HEK293 (cell line): ENCODE measurements at regions not wholly inside any gene's neighbourhood (a gene's known extent, or its start where the extent isn't known, plus 50 kb on each side); places are given as distances from the start of the nearest gene placed in this dataset.

ENCODE experiments used
- CTCF ChIA-PET: fragments of 350-600 bp; formaldehyde crosslinking; extraction: SDS; loops from one replicate; lab custom pipeline; 2021; ENCODE audit warnings: antibody characterized with exemption; lab: Yijun Ruan, JAX
- POLR2A ChIA-PET: fragments of 300-600 bp; formaldehyde crosslinking; extraction: SDS; loops from one replicate; lab custom pipeline; 2020; ENCODE audit warnings: antibody characterized with exemption, inconsistent platforms; lab: Yijun Ruan, JAX
- H3K27ac ChIP-seq: fragments of 200-500 bp; sonication (Bioruptor generic); 2 replicates; pipeline ENCODE4 v1.5.1; 2014; ENCODE audit warnings: low read depth, low read length, control low read depth, inconsistent platforms; ENCODE audit errors: extremely low read depth
- H3K36me3 ChIP-seq, 2 experiments: fragments of 200-500 bp in 1 of 2; sonication (Bioruptor generic) in 1 of 2; 1 replicate in 1 of 2; 2 replicates in 1 of 2; pipeline ENCODE4 v1.5.1; 2014 to 2017; ENCODE audit warnings: inconsistent platforms in 2 of 2, low read length in 2 of 2; ENCODE audit not compliant: control insufficient read depth in 2 of 2, insufficient read depth in 1 of 2
- H3K4me1 ChIP-seq: fragments of 200-500 bp; sonication (Bioruptor generic); 2 replicates; pipeline ENCODE4 v1.5.1; 2014; ENCODE audit warnings: mild to moderate bottlenecking, low read length, inconsistent platforms; ENCODE audit not compliant: control insufficient read depth, insufficient read depth
- H3K4me3 ChIP-seq: 2 replicates; pipeline ENCODE4 v1.5.1; 2011; ENCODE audit warnings: low read depth, mild to moderate bottlenecking, control low read depth, low read length, moderate library complexity
- H3K9me3 ChIP-seq: fragments of 200-500 bp; sonication (Bioruptor generic); 2 replicates; pipeline ENCODE4 v1.5.1; 2014; ENCODE audit warnings: low read depth, low read length, inconsistent platforms; ENCODE audit not compliant: control insufficient read depth, insufficient read depth
- FEZF1 ChIP-seq: fragments of 450-650 bp; formaldehyde crosslinking; IDR thresholded peaks from 2 replicates; pipeline ENCODE4 v1.5.1; 2016; ENCODE audit warnings: missing biosample characterization, missing genetic modification characterization
- KLF7 ChIP-seq: fragments of 450-650 bp; formaldehyde crosslinking; IDR thresholded peaks from 2 replicates; pipeline ENCODE4 v1.5.1; 2016; ENCODE audit warnings: missing biosample characterization, missing genetic modification characterization, borderline replicate concordance
- OSR2 ChIP-seq: fragments of 450-650 bp; formaldehyde crosslinking; IDR thresholded peaks from 2 replicates; pipeline ENCODE4 v1.5.1; 2016; ENCODE audit warnings: missing biosample characterization, missing genetic modification characterization
- RBAK ChIP-seq: fragments of 450-650 bp; formaldehyde crosslinking; IDR thresholded peaks from 2 replicates; pipeline ENCODE4 v1.5.1; 2016; ENCODE audit warnings: missing biosample characterization, missing genetic modification characterization
- SCRT1 ChIP-seq: fragments of 450-650 bp; formaldehyde crosslinking; IDR thresholded peaks from 2 replicates; pipeline ENCODE4 v1.5.1; 2016; ENCODE audit warnings: missing biosample characterization, missing genetic modification characterization, borderline replicate concordance
- SP3 ChIP-seq: fragments of 450-650 bp; formaldehyde crosslinking; IDR thresholded peaks from 2 replicates; pipeline ENCODE4 v1.5.1; 2016; ENCODE audit warnings: missing biosample characterization, missing genetic modification characterization
- TCF7L2 ChIP-seq: IDR thresholded peaks from 2 replicates; pipeline ENCODE4 v1.6.1; 2011; ENCODE audit warnings: low read depth, mild to moderate bottlenecking, inconsistent platforms, low read length, moderate library complexity, borderline replicate concordance
- ZBTB8A ChIP-seq: fragments of 450-650 bp; formaldehyde crosslinking; IDR thresholded peaks from 2 replicates; pipeline ENCODE4 v1.5.1; 2016; ENCODE audit warnings: missing biosample characterization, missing genetic modification characterization
- ZNF121 ChIP-seq: fragments of 450-650 bp; formaldehyde crosslinking; IDR thresholded peaks from 2 replicates; pipeline ENCODE4 v1.5.1; 2016; ENCODE audit warnings: missing biosample characterization, missing genetic modification characterization
- ZNF175 ChIP-seq: fragments of 450-650 bp; formaldehyde crosslinking; IDR thresholded peaks from 2 replicates; pipeline ENCODE4 v1.5.1; 2016; ENCODE audit warnings: missing biosample characterization, missing genetic modification characterization
- ZNF2 ChIP-seq: fragments of 450-650 bp; formaldehyde crosslinking; IDR thresholded peaks from 2 replicates; pipeline ENCODE4 v1.5.1; 2016; ENCODE audit warnings: missing biosample characterization, missing genetic modification characterization
- ZNF37A ChIP-seq: fragments of 450-650 bp; IDR thresholded peaks from 2 replicates; pipeline ENCODE4 v1.5.1; 2018; ENCODE audit warnings: missing biosample characterization, missing genetic modification characterization
- ZNF391 ChIP-seq: fragments of 450-650 bp; formaldehyde crosslinking; IDR thresholded peaks from 2 replicates; pipeline ENCODE4 v1.5.1; 2016; ENCODE audit warnings: low read depth, missing biosample characterization, missing genetic modification characterization, borderline replicate concordance
- ZNF624 ChIP-seq: fragments of 450-650 bp; formaldehyde crosslinking; IDR thresholded peaks from 2 replicates; pipeline ENCODE4 v1.5.1; 2017; ENCODE audit warnings: missing biosample characterization, missing genetic modification characterization
- ZNF629 ChIP-seq: fragments of 450-650 bp; formaldehyde crosslinking; IDR thresholded peaks from 2 replicates; pipeline ENCODE4 v1.5.1; 2017; ENCODE audit warnings: missing biosample characterization, missing genetic modification characterization
- ZNF658 ChIP-seq: fragments of 450-650 bp; formaldehyde crosslinking; IDR thresholded peaks from 2 replicates; pipeline ENCODE4; 2016; ENCODE audit warnings: missing biosample characterization, missing genetic modification characterization
- ZNF670 ChIP-seq: fragments of 450-650 bp; formaldehyde crosslinking; IDR thresholded peaks from 2 replicates; pipeline ENCODE4 v1.5.1; 2016; ENCODE audit warnings: missing biosample characterization, missing genetic modification characterization, low read depth
- ZNF785 ChIP-seq: fragments of 450-650 bp; formaldehyde crosslinking; IDR thresholded peaks from 2 replicates; pipeline ENCODE4 v1.5.1; 2016; ENCODE audit warnings: missing biosample characterization, missing genetic modification characterization
- ZNF791 ChIP-seq: fragments of 450-650 bp; formaldehyde crosslinking; IDR thresholded peaks from 2 replicates; pipeline ENCODE4 v1.5.1; 2016; ENCODE audit warnings: missing biosample characterization, missing genetic modification characterization
- TF ChIP-seq, protein P1 (sequence below): fragments of 450-650 bp; formaldehyde crosslinking; IDR thresholded peaks from 2 replicates; pipeline ENCODE4 v1.5.1; 2016; ENCODE audit warnings: missing biosample characterization, missing genetic modification characterization
- TF ChIP-seq, protein P2 (sequence below): fragments of 450-650 bp; formaldehyde crosslinking; IDR thresholded peaks from 2 replicates; pipeline ENCODE4 v1.5.1; 2016; ENCODE audit warnings: missing biosample characterization, missing genetic modification characterization
- TF ChIP-seq, protein P3 (sequence below): fragments of 450-650 bp; formaldehyde crosslinking; IDR thresholded peaks from 2 replicates; pipeline ENCODE4 v1.5.1; 2016; ENCODE audit warnings: missing biosample characterization, missing genetic modification characterization, borderline replicate concordance
- TF ChIP-seq, protein P4 (sequence below): fragments of 450-650 bp; formaldehyde crosslinking; IDR thresholded peaks from 2 replicates; pipeline ENCODE4 v1.5.1; 2016; ENCODE audit warnings: missing biosample characterization, missing genetic modification characterization

DNA sequence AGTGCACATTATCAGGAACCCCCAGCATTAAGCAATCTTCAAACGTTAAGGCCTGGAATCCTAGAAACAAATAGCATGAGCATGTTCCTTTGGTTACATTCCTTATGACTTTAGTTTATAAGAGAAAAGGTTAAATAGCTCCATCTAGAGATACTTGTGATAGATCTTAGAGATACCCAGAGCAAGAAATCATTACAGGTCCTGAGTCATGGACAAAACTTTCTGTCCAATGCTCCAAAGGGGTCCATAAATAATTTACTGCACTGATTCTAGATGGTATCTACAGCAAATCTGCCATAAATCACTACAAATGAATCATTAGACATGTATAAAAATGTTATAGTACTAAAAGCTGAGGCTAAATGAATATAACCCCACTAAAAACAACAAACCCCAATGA is 139.6 kb downstream of the HTR1A start:
- Histone ChIP-seq H3K27ac (no peak overlapping the region), H3K9me3 (no peaks in the 10 kb centered on the region), H3K4me1 (no peaks in the 10 kb centered on the region), H3K4me3 (no peak overlapping the region), H3K36me3 (no peaks in the 10 kb centered on the region)
- CTCF ChIA-PET = no interaction called here
- TF ChIP-seq OSR2 (tag by site-specific recombination) (no peak), ZNF2 (tag by site-specific recombination) (no peak), TCF7L2 (no peak), SP3 (tag by site-specific recombination) (no peak), FEZF1 (no peak), ZNF175 (tag by site-specific recombination) (no peak), ZNF658 (no peak)
- TF ChIP-seq, protein P1, sequence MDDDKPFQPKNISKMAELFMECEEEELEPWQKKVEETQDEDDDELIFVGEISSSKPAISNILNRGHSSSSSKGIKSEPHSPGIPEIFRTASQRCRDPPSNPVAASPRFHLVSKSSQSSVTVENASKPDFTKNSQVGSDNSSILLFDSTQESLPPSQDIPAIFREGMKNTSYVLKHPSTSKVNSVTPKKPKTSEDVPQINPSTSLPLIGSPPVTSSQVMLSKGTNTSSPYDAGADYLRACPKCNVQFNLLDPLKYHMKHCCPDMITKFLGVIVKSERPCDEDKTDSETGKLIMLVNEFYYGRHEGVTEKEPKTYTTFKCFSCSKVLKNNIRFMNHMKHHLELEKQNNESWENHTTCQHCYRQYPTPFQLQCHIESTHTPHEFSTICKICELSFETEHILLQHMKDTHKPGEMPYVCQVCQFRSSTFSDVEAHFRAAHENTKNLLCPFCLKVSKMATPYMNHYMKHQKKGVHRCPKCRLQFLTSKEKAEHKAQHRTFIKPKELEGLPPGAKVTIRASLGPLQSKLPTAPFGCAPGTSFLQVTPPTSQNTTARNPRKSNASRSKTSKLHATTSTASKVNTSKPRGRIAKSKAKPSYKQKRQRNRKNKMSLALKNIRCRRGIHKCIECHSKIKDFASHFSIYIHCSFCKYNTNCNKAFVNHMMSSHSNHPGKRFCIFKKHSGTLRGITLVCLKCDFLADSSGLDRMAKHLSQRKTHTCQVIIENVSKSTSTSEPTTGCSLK = no peak
- TF ChIP-seq, protein P2, sequence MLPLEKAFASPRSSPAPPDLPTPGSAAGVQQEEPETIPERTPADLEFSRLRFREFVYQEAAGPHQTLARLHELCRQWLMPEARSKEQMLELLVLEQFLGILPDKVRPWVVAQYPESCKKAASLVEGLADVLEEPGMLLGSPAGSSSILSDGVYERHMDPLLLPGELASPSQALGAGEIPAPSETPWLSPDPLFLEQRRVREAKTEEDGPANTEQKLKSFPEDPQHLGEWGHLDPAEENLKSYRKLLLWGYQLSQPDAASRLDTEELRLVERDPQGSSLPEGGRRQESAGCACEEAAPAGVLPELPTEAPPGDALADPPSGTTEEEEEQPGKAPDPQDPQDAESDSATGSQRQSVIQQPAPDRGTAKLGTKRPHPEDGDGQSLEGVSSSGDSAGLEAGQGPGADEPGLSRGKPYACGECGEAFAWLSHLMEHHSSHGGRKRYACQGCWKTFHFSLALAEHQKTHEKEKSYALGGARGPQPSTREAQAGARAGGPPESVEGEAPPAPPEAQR (tag by site-specific recombination) = no peak
- POLR2A ChIA-PET = no interaction called here

DNA sequence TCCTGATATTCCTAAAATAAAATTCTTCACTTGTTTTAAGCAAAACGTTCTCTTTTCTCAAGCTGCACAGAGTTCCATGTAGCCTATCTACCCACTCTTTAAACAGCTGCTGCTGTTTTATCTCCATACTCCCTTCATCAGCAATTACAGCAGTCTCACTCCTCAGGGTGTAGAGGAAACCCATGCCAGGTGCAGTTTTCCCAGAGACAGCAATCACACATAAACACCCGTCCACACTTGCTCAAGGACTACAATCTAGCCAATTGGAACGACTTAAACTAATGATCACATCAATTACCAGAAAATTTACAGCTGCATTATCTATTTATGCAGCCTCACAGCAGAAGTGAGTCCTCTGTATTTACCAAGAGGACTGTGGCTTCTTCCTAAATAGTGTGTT is 141.7 kb downstream of the HTR1A start:
- Histone ChIP-seq H3K27ac (no peak overlapping the region), H3K36me3 (no peaks in the 10 kb centered on the region)

More for the DNA sequence above, 141.7 kb downstream of the HTR1A start:
- H3K4me1 ChIP-seq = no peaks in the 10 kb centered on the region
- TF ChIP-seq ZNF391 (tag by site-specific recombination) = no peak
- no peak for TF ChIP-seq ZBTB8A (tag by site-specific recombination)
- no peak for TF ChIP-seq RBAK (tag by site-specific recombination)
- TF ChIP-seq ZNF121 (tag by site-specific recombination) = no peak
- TF ChIP-seq SCRT1 = no peak
- TF ChIP-seq ZNF785 (tag by site-specific recombination) = no peak
- no peak for TF ChIP-seq ZNF624
- TF ChIP-seq, protein P3, sequence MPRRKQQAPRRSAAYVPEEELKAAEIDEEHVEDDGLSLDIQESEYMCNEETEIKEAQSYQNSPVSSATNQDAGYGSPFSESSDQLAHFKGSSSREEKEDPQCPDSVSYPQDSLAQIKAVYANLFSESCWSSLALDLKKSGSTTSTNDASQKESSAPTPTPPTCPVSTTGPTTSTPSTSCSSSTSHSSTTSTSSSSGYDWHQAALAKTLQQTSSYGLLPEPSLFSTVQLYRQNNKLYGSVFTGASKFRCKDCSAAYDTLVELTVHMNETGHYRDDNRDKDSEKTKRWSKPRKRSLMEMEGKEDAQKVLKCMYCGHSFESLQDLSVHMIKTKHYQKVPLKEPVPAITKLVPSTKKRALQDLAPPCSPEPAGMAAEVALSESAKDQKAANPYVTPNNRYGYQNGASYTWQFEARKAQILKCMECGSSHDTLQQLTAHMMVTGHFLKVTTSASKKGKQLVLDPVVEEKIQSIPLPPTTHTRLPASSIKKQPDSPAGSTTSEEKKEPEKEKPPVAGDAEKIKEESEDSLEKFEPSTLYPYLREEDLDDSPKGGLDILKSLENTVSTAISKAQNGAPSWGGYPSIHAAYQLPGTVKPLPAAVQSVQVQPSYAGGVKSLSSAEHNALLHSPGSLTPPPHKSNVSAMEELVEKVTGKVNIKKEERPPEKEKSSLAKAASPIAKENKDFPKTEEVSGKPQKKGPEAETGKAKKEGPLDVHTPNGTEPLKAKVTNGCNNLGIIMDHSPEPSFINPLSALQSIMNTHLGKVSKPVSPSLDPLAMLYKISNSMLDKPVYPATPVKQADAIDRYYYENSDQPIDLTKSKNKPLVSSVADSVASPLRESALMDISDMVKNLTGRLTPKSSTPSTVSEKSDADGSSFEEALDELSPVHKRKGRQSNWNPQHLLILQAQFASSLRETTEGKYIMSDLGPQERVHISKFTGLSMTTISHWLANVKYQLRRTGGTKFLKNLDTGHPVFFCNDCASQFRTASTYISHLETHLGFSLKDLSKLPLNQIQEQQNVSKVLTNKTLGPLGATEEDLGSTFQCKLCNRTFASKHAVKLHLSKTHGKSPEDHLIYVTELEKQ = no peak
- TF ChIP-seq, protein P4, sequence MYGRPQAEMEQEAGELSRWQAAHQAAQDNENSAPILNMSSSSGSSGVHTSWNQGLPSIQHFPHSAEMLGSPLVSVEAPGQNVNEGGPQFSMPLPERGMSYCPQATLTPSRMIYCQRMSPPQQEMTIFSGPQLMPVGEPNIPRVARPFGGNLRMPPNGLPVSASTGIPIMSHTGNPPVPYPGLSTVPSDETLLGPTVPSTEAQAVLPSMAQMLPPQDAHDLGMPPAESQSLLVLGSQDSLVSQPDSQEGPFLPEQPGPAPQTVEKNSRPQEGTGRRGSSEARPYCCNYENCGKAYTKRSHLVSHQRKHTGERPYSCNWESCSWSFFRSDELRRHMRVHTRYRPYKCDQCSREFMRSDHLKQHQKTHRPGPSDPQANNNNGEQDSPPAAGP = no peak
- no peak for TF ChIP-seq ZNF791 (tag by site-specific recombination)
- no peak for TF ChIP-seq ZNF37A
- TF ChIP-seq ZNF629 (tag by site-specific recombination) = no peak
- TF ChIP-seq TCF7L2 = no peak
- no peak for TF ChIP-seq KLF7
- no peak for TF ChIP-seq ZNF670 (tag by site-specific recombination)
- H3K9me3 ChIP-seq = no peaks in the 10 kb centered on the region
- POLR2A ChIA-PET = no interaction called here
- no peak overlapping the region for H3K4me3 ChIP-seq
- CTCF ChIA-PET = no interaction called here
